Posterior cingulate gyrus (tissue), 11 donors: ENCODE measurements at regions not wholly inside any gene's neighbourhood (a gene's known extent, or its start where the extent isn't known, plus 50 kb on each side); places are given as distances from the start of the nearest gene placed in this dataset.
"Not testable (repeated sequence)": the region's sequence is repeated elsewhere in the genome, so short reads cannot be mapped to it uniquely, and the experiment has no call there.

ENCODE experiments used
- DNase-seq, 10 donors: peaks; one replicate each; pipeline versions ENCODE4 v3.0.0 to v3.0.0-alpha.2; 2020 to 2021; ENCODE audit warnings: mixed read lengths in 3 of 10
- intact Hi-C: fragments of 100-400 bp; cut with DNase I; formaldehyde crosslinking; loops from one replicate; pipeline ENCODE4 v1.15.1; 2023

DNA sequence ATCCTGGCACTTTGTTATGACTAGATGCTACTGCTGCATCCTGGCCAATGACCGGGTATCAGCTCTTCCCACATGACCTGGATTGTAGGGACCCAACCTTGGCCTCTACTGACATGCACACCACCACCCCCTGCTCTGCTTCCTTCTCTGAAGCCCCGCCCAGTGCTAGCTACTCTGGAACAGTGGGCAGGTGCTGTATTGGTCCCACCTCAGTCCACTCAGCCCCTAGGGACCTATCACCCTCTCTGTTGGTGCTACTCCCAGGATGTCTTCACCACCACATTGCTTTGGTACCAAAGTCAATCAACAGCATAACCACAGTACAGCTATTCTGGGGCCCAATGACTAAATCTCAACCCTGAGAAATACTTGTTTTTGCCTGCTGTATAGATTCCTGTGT lies 170.2 kb upstream of the PRICKLE2 start:
- DNase-seq, result no peak
- intact Hi-C loops, result loop anchor here (5.0 kb wide), 1 partner anchor 173 kb away; no protein-coding TSS in a partner anchor

- intact Hi-C loops, result no loop called here
- no peak for DNase-seq
Observed at GRCh38 chr3:64393193-64393592, 167.9 kb upstream of the PRICKLE2 start.

- intact Hi-C loops, result no loop called here
- no peak for DNase-seq
Observed at GRCh38 chr3:64392001-64392400, 166.7 kb upstream of the PRICKLE2 start.

- DNase-seq, result no peak
- intact Hi-C loops, result no loop called here
Observed at GRCh38 chr3:64390893-64391292, 165.6 kb upstream of the PRICKLE2 start.

GRCh38 chr3:64388886-64389285 lies 163.6 kb upstream of the PRICKLE2 start:
- DNase-seq, result no peak
- intact Hi-C loops, result no loop called here

DNA sequence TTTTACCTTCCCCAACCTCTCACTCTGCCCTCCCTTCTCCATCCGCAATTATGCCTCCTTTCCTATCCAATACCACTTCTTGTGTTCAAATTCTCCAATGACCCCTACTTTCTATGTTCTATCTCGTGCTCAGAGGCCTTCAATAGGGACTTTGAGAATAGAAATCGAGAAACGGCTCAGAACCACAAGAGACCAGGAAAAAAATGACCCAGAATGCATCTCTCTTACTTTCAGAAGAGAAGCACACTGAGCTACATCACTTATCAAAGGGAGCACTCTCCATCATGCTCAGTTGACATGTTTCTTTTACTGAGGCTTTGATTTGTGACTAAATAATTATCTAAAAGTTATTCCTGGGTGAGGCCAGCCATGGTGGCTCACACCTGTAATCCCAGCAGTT lies 162.4 kb upstream of the PRICKLE2 start:
- DNase-seq, result no peak
- intact Hi-C loops, result no loop called here

GRCh38 chr3:64385277-64385676 lies 160.0 kb upstream of the PRICKLE2 start:
- no peak for DNase-seq
- intact Hi-C loops, result no loop called here

DNA sequence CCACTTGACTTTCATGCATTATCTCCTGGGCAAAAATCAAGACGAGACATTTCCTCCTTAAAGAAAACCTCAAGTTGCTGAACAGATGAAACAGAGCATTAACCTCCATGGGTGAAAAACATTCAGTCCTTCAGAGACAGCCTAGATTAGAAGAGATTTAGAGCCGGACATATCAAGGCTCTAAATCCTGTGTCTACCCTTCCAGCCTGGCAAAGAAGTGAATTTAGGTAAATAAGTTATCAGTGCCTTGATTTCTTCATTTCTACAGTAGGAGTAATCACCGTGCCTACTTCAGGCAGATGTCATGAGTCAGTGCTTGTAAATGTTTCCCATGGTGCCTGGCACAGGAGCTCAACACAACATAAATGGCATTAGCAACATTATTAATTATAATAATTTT lies 159.3 kb upstream of the PRICKLE2 start:
- intact Hi-C loops, result no loop called here
- no peak for DNase-seq

DNA sequence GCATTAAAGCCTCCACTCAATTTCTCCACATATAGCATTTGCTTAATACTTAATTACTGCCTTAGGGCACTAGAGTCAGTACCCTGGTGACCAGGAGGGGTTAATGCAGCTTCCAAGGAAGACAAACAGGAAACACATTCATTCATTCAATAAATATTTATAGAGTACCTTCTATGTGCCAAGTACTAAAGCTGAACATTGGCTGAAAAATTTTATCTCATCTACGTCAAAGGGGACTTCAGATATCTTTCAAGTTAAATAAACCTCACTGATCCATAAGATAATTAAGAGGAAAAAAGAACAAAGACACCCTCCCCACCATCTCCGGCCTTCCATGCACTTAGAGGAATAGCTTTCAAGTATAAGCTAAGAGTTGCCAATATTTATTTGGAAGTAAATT lies 156.9 kb upstream of the PRICKLE2 start:
- intact Hi-C loops, result no loop called here
- no peak for DNase-seq

- intact Hi-C loops, result no loop called here
- DNase-seq, result no peak
Observed at GRCh38 chr3:64381367-64381766, 156.1 kb upstream of the PRICKLE2 start.

- no peak for DNase-seq
- intact Hi-C loops, result no loop called here
Observed at GRCh38 chr3:64380546-64380945, 155.3 kb upstream of the PRICKLE2 start.

DNA sequence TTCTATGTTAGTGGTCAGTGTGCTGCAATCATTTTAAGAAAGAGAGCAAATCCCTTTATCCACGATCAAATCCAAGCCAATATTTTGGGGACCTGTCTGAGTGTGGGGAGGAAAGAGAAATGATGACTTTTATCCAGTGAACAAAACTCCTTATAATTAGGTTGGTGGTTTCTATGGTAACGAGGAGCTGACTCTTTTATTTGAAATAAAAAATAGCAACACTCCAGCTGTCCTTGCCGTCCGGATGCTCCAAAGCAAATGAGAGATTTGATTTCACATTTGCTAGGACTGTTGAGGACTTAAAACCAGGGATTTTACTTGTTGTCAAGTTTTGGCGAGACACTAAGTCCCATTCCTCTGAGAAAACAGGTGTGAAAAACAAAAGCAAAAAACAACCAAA lies 154.0 kb upstream of the PRICKLE2 start:
- DNase-seq, result no peak
- intact Hi-C loops, result no loop called here

DNA sequence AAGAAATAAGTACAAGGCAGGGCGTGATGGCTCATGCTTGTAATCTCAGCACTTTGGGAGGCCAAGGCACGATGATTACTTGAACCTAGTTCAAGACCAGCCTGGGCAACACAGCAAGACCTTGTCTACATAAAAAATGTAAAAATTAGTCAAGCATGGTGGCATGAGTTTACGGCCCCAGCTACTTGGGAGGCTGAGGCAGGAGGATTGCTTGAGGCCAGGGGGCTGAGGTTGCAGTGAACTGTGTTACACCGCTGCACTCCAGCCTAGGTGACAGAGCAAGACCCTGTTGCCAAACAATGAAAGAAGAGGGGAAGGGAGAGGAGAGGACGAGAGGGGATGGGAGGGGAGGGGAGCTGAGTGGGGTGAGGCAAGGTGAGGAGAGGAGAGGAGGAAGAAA lies 152.7 kb upstream of the PRICKLE2 start:
- DNase-seq, result no peak
- intact Hi-C loops, result no loop called here

DNA sequence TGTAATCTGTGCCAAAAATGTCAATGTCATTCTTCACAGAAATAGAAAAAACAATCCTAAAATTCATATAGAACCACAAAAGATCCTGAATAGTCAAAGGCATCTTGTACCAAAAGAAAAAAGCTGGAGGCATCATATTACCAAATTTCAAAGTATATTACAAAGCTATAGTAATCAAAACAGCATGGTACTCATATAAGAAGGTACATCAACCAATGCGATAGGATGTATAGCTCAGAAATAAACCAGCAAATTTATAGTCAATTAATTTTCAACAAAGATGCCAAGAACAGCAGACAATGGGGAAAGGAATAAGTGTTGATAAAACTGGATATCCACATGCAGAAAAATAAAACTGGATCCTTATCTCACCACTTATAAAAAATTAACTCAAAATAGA lies 150.5 kb upstream of the PRICKLE2 start:
- intact Hi-C loops, result no loop called here
- DNase-seq, result no peak

DNA sequence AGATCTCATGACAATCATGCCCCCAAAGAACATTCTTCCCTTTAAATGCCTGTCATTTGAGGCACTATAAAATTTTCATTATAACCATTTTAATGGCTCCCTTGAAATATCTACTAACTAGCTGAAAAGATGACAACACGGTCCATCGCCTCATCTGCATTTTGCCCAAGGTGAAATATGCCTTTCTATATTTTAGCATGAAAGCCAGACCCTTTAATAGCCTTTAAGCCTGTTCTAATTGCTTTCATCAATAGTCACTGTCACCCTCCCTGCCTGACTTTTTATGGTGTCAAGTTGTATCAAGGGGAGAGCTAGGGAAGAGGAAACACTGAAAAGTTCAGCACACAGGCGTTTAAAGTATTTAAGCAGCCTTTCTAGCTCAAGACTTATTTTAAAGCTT lies 144.1 kb upstream of the PRICKLE2 start:
- no peak for DNase-seq
- intact Hi-C loops, result no loop called here

DNA sequence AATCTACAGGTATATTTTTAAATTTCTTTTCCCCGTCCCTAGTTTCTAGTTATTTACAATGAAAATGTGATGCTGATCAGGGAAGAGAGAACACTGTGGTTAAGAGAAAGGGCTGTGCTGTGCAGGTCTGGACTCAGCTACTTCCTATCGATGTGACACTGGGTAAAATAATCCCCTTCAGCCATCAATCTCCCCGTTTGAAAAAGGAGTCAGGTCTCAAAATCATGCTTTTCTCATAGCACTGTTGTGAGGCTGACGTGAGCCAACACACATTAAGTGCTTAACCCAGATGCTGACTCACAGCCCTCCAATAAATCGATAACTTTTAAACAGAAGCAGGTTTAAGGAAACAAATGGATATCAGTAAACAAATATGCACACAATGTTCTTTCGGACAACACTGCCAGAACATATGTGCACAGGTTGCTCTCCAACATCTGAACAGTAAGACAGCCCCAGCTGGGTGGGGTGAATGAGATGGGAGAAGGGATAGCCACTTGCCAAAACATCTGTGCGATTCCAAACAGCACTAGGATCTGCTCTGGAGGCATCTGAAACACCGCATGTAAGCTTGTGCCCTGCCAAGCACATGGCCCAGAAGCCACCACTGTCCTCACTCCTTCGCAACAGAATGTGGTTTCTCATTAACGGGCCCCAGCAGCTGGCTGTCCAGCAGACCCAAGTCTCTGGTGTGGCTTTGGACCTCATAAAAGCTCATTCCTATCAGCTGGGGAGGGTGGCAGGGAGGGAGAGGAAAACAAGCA lies 143.2 kb upstream of the PRICKLE2 start:
- DNase-seq, result no peak
- intact Hi-C loops, result no loop called here

- intact Hi-C loops, result no loop called here
- DNase-seq, result no peak
Observed at GRCh38 chr3:64365877-64366276, 140.6 kb upstream of the PRICKLE2 start.

- DNase-seq, result no peak
Observed at GRCh38 chr3:64363842-64364241, 138.6 kb upstream of the PRICKLE2 start.

GRCh38 chr3:64361962-64362735 lies 136.9 kb upstream of the PRICKLE2 start:
- no peak for DNase-seq

More at GRCh38 chr3:64363842-64364241, 138.6 kb upstream of the PRICKLE2 start:
- intact Hi-C loops, result no loop called here

DNA sequence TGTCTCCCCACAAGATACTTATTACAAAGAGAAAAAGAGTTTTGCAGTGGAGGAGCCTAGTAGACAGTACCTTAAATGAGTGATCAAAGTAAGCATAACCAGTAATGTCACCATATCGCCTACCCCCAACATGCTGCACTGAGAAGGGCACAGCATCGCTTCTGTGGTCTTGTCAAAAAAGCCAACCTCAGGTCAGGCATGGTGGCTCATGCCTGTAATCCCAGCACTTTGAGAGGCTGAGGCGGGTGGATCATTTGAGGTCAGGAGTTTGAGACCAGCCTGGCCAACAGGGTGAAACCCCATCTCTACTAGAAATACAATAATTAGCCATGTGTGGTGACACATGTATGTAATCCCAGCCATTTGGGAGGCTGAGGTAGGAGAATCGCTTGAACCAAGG lies 135.8 kb upstream of the PRICKLE2 start:
- DNase-seq, intact Hi-C loops: not testable (repeated sequence)

More at GRCh38 chr3:64361962-64362735, 136.9 kb upstream of the PRICKLE2 start:
- intact Hi-C loops, result no loop called here

DNA sequence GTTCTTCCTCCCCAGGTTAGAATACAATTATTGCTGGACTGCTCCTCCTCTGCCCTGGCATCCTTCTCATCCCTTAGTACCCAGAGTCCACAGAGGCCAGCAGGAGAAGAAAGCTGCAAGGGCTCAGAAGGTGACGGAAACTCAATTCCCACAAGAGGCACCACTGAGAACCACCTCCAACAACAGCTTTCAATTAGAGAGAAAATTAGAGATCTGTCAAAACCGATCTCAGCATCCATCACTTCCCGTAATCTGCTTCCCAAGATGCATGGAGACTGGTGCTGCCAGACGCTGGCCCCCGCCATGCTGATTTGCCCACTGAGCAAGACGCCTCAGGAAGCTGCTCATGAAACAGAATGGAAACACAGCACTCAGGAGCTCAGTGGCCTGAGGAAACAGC lies 135.0 kb upstream of the PRICKLE2 start:
- no peak for DNase-seq
- intact Hi-C loops, result no loop called here

- intact Hi-C loops, result no loop called here
- no peak for DNase-seq
Observed at GRCh38 chr3:64359735-64360134, 134.5 kb upstream of the PRICKLE2 start.
